CD4-positive, alpha-beta T cell treated with Interleukin-4 for 4 hours (primary cell): ENCODE measurements at regions not wholly inside any gene's neighbourhood (a gene's known extent, or its start where the extent isn't known, plus 50 kb on each side); places are given as distances from the start of the nearest gene placed in this dataset.
"Not testable (repeated sequence)": the region's sequence is repeated elsewhere in the genome, so short reads cannot be mapped to it uniquely, and the experiment has no call there.

Source experiments
- DNase-seq: peaks from one replicate; pipeline ENCODE4 v3.0.0-alpha.2; 2020

- DNase-seq: no peak
Measured at GRCh38 chr2:182646763-182647498, 69.1 kb upstream of the DNAJC10 start.

- no peak for DNase-seq
Measured at GRCh38 chr2:182647499-182647787, 68.6 kb upstream of the DNAJC10 start.

DNA sequence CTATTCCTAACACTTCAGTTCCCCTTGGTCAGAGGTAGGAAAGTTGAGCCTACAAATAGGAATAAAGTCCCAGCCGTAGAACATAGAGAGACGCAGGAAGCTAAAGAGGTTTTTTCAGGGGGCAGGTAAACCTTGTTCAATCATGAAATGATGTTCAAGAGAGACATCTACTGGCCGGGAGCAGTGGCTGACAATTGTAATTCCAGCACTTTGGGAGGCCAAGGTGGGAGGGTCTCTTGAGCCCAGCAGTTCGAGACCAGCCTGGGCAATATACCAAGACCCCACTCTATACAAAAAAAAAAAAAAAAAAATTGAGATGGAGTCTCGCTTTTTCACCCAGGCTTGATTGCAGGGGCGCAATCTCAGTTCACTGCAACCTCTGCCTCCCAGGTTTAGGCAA, 66.7 kb upstream of the DNAJC10 start:
- no peak for DNase-seq

- DNase-seq: no peak
Measured at GRCh38 chr2:182650704-182651103, 65.4 kb upstream of the DNAJC10 start.

DNA sequence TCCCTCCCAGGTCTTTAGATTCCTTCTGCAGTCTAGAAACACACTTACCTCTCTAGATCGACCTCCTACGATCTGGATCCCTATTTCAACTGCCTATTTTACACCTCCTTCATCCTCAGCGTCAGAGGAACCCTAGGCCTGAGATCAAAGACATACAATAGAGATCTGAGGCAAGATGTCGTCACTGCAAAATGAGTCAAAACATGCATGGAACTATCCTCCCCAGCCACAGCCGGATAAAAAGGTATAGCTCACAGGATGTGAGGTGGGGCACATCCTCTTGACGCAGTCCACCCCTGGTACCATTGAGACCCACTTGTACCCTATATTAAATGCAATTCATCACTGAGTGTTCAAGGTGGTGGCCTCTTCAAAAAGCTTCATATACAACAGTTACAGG, 63.7 kb upstream of the DNAJC10 start:
- DNase-seq: no peak

GRCh38 chr2:182655750-182656149, 60.3 kb upstream of the DNAJC10 start:
- DNase-seq: no peak

GRCh38 chr2:182664212-182664611, 51.8 kb upstream of the DNAJC10 start:
- no peak for DNase-seq

DNA sequence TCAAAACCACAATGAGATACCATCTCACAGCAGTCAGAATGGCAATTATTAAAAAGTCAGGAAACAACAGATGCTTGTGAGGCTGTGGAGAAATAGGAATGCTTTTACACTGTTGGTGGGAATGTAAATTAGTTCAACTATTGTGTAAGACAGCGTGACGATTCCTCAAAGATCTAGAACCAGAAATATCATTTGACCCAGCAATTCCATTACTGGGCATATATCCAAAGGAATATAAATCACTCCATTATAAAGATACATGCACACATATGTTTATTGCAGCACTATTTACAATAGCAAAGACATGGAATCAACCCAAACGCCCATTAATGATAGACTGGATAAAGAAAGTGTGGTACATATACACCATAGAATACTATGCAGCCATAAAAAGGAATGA, 50.6 kb upstream of the DNAJC10 start:
- not testable (repeated sequence) for DNase-seq
